ENCODE measurements at regions not wholly inside any gene's neighbourhood (a gene's known extent, or its start where the extent isn't known, plus 50 kb on each side); places are given as distances from the start of the nearest gene placed in this dataset.

- no TSS peak for BruUV-seq (replicated peaks)
- ChIA-PET RAD21 (ENCODE audit: unreplicated experiment) (interaction anchor here (1.2 kb wide), 1 partner anchor 9 kb away, joined by 3 read pairs; no protein-coding TSS in a partner anchor), POLR2A (no interaction called here), SMC1A (ENCODE audit: uncharacterized antibody, unreplicated experiment) (no interaction called here), CTCF (interaction anchor here (0.7 to 1.8 kb wide), 3 partner anchors 9 to 99 kb away, joined by 3 to 11 read pairs (median 3); no protein-coding TSS in a partner anchor)
- Histone ChIP-seq H3K27me3 (replicated peaks in 1 of 2; ENCODE audit: control insufficient read depth in 2 of 2, insufficient read depth in 2 of 2, low read length in 1 of 2) (no peaks in the 10 kb centered on the region; a peak in 1 of 4 replicates), H3K9ac (ENCODE audit: control insufficient read depth, insufficient read depth, low read length) (no peak overlapping the region), H3K27ac (ENCODE audit: control insufficient read depth, insufficient read depth) (no peak overlapping the region), H2AFZ (ENCODE audit: control insufficient read depth, low read depth, low read length) (no peak overlapping the region), H3K4me2 (ENCODE audit: control insufficient read depth, insufficient read depth) (no peak overlapping the region), H3K9me3 (replicated peaks; ENCODE audit: control insufficient read depth, insufficient read depth, low read length) (no peaks in the 10 kb centered on the region), H3K4me1 (ENCODE audit: control insufficient read depth, insufficient read depth, low read length) (no peaks in the 10 kb centered on the region), H3K36me3 (ENCODE audit: control insufficient read depth in 2 of 2, insufficient read depth in 2 of 2, low read length in 1 of 2) (no peaks in the 10 kb centered on the region), H4K20me1 (ENCODE audit: control insufficient read depth, insufficient read depth) (no peaks in the 10 kb centered on the region), H3K4me3 (no peak overlapping the region), H3K79me2 (ENCODE audit: control insufficient read depth, insufficient read depth, low read length) (no peaks in the 10 kb centered on the region)
- peak; percentile 20; the same call in 2 of the 3 replicates for ATAC-seq
- DNase-seq (ENCODE audit: low read depth, low spot score), result no peak
- no peak for TF ChIP-seq E2F8 (IDR thresholded peaks at IDR 0.05; ENCODE audit: low read depth, partially characterized antibody)
- 30% methylated on average over 7 of the region's 7 CpGs for WGBS (ENCODE audit: insufficient coverage, insufficient replicate concordance, low lambda C conversion rate, missing lambda C conversion rate)
- FAIRE-seq, result no peak
- intact Hi-C loops (cut with micrococcal nuclease; ENCODE audit: unreplicated experiment) (no loop called here), in situ Hi-C loops (cut with MboI) (no loop called here)
These were observed 169.5 kb upstream of the USP24 start for GRCh38 chr1:55384637-55385036.

DNA sequence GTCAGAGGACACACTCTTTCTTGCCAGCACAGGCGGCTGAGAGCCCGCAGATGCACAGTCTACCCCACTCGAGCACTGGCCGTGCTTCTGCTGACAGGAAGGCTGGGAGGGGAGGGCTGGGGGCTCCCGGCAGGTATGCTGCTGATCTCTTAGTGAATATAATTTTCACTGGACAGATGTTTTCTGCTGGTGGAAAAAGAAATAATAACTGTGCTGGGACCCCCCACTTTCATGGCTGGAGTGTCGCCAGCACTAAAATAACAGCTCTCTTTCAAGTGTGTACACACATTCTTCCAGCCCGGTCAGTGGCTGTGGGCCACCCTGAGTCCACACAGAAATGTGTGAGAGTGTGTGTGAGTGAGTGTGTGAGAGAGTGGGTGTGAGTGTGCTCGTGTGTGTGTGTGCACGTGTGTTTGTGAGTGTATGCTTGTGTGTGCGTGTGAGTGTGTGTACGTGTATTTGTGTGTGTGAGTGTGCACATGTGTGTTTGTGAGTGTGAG lies 167.7 kb upstream of the USP24 start:
- no peak overlapping the region for H3K4me3 ChIP-seq
- ATAC-seq, result no peak
- H3K27me3 ChIP-seq (replicated peaks in 1 of 2; ENCODE audit: control insufficient read depth in 2 of 2, insufficient read depth in 2 of 2, low read length in 1 of 2), result no peaks in the 10 kb centered on the region; a peak in 1 of 4 replicates
- ChIA-PET SMC1A (ENCODE audit: uncharacterized antibody, unreplicated experiment) (interaction anchor here (0.9 to 2.9 kb wide), 2 partner anchors 29 to 1202 kb away, joined by 3 to 12 read pairs; no protein-coding TSS in a partner anchor), RAD21 (ENCODE audit: unreplicated experiment) (no interaction called here), POLR2A (no interaction called here), CTCF (interaction anchor here (0.9 kb wide), 1 partner anchor 9 kb away, joined by 3 read pairs; no protein-coding TSS in a partner anchor)
- 41% methylated on average over 11 of the region's 11 CpGs for WGBS (ENCODE audit: insufficient coverage, insufficient replicate concordance, low lambda C conversion rate, missing lambda C conversion rate)
- in situ Hi-C loops (cut with MboI), result no loop called here
- no peaks in the 10 kb centered on the region for H3K4me1 ChIP-seq (ENCODE audit: control insufficient read depth, insufficient read depth, low read length)
- no peaks in the 10 kb centered on the region for H3K79me2 ChIP-seq (ENCODE audit: control insufficient read depth, insufficient read depth, low read length)
- no TSS peak for BruUV-seq (replicated peaks)
- intact Hi-C loops (cut with micrococcal nuclease; ENCODE audit: unreplicated experiment), result no loop called here
- H3K27ac ChIP-seq (ENCODE audit: control insufficient read depth, insufficient read depth), result no peak overlapping the region
- no peaks in the 10 kb centered on the region for H3K9me3 ChIP-seq (replicated peaks; ENCODE audit: control insufficient read depth, insufficient read depth, low read length)
- no peak for FAIRE-seq
- H3K4me2 ChIP-seq (ENCODE audit: control insufficient read depth, insufficient read depth), result no peak overlapping the region
- H3K36me3 ChIP-seq (ENCODE audit: control insufficient read depth in 2 of 2, insufficient read depth in 2 of 2, low read length in 1 of 2), result no peaks in the 10 kb centered on the region
- no peaks in the 10 kb centered on the region for H4K20me1 ChIP-seq (ENCODE audit: control insufficient read depth, insufficient read depth)
- no peak overlapping the region for H3K9ac ChIP-seq (ENCODE audit: control insufficient read depth, insufficient read depth, low read length)
- no peak overlapping the region for H2AFZ ChIP-seq (ENCODE audit: control insufficient read depth, low read depth, low read length)
- no peak for DNase-seq (ENCODE audit: low read depth, low spot score)
- no peak for TF ChIP-seq YBX1 (IDR thresholded peaks at IDR 0.05)
- TF ChIP-seq, protein P1, sequence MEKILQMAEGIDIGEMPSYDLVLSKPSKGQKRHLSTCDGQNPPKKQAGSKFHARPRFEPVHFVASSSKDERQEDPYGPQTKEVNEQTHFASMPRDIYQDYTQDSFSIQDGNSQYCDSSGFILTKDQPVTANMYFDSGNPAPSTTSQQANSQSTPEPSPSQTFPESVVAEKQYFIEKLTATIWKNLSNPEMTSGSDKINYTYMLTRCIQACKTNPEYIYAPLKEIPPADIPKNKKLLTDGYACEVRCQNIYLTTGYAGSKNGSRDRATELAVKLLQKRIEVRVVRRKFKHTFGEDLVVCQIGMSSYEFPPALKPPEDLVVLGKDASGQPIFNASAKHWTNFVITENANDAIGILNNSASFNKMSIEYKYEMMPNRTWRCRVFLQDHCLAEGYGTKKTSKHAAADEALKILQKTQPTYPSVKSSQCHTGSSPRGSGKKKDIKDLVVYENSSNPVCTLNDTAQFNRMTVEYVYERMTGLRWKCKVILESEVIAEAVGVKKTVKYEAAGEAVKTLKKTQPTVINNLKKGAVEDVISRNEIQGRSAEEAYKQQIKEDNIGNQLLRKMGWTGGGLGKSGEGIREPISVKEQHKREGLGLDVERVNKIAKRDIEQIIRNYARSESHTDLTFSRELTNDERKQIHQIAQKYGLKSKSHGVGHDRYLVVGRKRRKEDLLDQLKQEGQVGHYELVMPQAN (conservative IDR thresholded peaks at IDR 0.05), result no peak
- no peak for TF ChIP-seq ELK1 (IDR thresholded peaks at IDR 0.05; ENCODE audit: low read depth, low read length)
- TF ChIP-seq SMAD5 (IDR thresholded peaks at IDR 0.05; ENCODE audit: low read depth), result no peak
- no peak for TF ChIP-seq WRNIP1 (IDR thresholded peaks at IDR 0.05; ENCODE audit: borderline replicate concordance, low read depth, low read length)
